RWPE1 (cell line): ENCODE measurements at regions not wholly inside any gene's neighbourhood (a gene's known extent, or its start where the extent isn't known, plus 50 kb on each side); places are given as distances from the start of the nearest gene placed in this dataset.

ENCODE experiments used
- CTCF ChIA-PET: fragments of 350-600 bp; sonication (Branson Sonifier 250); formaldehyde crosslinking; extraction: SDS; loops from one replicate; lab custom pipeline; 2021; lab: Yijun Ruan, JAX
- POLR2A ChIA-PET: fragments of 400-600 bp; formaldehyde crosslinking; extraction: SDS; loops from one replicate; lab custom pipeline; 2020; ENCODE audit warnings: antibody characterized with exemption; ENCODE audit not compliant: low non-redundant PET; lab: Yijun Ruan, JAX
- DNase-seq: peaks from one replicate; pipeline ENCODE4 v3.0.0; 2012; ENCODE audit warnings: low spot score
- H3K27ac ChIP-seq: fragments of 450-650 bp; 2 replicates; pipeline ENCODE4 v1.5.1; 2017
- TF ChIP-seq, protein P1 (sequence below): fragments of 450-650 bp; conservative IDR thresholded peaks from 2 replicates; pipeline ENCODE4 v1.5.1; 2017; ENCODE audit warnings: low read depth, mild to moderate bottlenecking

DNA sequence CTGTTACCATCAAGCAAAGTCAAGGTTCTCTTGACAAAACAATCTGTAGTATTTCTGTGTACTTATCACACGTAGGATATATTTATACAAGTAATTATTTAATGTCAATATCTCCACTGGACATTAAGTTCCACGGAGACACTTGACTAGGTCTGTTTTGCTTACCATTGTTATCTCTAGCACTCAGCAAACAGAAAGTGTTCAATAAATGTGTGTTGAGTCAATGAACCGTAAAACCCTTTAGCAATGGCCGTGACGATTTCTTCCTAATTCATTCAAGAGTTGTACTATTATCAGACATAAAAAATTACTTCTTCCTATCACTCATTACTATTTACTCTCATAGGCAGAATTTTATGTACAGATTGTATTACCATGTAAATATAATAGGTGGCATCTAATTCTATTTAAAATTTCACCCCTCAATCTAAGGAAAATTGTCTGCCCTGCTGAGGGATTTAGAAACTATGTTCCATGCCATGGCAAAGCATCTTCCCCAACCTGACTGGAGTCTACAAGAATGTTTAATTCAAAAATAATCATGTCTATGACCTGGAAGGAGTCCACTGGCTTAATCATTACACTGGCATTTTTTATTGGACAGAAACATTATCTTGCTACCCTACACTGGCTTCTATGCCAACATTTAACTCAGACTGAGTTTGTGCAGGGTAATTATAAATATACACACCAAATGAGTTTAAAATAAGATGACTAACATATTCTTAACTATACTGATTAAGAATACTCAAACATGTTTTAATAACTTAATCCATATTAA, 301.9 kb downstream of the ZEB2 start:
- ChIA-PET CTCF (no interaction called here), POLR2A (no interaction called here)
- TF ChIP-seq, protein P1, sequence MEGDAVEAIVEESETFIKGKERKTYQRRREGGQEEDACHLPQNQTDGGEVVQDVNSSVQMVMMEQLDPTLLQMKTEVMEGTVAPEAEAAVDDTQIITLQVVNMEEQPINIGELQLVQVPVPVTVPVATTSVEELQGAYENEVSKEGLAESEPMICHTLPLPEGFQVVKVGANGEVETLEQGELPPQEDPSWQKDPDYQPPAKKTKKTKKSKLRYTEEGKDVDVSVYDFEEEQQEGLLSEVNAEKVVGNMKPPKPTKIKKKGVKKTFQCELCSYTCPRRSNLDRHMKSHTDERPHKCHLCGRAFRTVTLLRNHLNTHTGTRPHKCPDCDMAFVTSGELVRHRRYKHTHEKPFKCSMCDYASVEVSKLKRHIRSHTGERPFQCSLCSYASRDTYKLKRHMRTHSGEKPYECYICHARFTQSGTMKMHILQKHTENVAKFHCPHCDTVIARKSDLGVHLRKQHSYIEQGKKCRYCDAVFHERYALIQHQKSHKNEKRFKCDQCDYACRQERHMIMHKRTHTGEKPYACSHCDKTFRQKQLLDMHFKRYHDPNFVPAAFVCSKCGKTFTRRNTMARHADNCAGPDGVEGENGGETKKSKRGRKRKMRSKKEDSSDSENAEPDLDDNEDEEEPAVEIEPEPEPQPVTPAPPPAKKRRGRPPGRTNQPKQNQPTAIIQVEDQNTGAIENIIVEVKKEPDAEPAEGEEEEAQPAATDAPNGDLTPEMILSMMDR: no peak
- DNase-seq: no peak
- no peak overlapping the region for H3K27ac ChIP-seq

DNA sequence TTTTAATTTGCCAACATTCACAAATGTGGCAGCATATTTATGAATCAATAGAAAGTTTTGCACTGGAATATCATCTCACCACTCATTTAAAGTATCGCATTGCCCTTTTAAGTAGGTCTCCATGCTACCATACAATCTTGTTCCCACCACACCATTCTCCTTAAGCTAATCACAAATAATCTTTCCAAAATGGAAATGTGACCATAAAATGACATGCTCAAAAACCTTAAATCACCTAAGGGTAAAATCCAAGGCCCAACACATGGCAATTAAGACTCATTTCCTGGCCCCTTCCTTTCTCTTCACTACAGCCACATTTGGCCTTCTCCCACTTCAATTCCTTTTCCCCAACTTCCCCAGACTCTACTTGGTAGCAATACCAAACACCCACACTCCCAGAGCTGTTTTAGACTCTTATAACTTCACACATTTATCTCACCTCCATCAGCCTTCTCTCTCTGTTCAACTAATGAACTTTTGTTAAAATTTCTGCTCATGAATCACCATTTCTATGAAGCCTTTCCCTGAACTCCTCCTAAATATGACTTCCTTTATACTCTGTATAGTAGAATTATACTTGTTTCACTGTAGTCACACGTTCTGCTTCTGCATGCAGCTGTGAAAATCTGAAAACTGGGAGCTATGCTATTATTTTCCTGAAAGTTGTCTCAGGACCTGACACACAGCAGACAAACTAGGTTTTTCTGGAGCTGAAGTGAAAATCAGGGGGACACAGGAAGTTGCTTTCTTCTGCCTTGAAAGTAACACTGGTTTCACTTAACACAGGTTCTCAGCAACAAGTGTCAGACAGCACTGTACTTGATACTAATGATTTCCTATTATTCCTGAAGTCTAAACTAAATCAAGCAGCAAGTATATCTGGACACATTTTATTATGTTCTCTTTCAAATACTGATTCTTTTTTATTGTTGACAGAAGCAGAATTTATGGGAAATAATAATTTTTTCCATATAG, 303.9 kb downstream of the ZEB2 start:
- no peak for DNase-seq
- TF ChIP-seq, protein P1: no peak
- ChIA-PET POLR2A (no interaction called here), CTCF (no interaction called here)
- H3K27ac ChIP-seq: no peak overlapping the region

DNA sequence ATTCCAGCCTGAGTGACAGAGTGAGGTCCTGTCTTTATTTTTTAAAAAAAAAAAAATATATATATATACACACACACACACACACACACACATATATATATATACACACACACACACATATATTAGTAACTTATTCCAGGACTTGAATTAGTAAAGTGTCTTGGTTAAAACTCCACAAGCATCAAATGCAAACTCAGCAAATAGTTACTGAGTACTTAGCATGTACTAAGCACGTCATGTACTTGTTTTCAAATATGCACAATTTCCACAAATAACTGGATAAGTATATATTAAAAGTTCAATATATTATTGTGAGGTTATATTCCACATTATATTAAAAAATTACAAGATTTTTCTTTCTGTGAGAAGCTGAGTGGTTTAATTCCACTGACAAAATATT, 304.7 kb downstream of the ZEB2 start:
- DNase-seq: no peak
- POLR2A ChIA-PET: no interaction called here
- CTCF ChIA-PET: no interaction called here
- H3K27ac ChIP-seq: no peak overlapping the region
- TF ChIP-seq, protein P1: no peak

DNA sequence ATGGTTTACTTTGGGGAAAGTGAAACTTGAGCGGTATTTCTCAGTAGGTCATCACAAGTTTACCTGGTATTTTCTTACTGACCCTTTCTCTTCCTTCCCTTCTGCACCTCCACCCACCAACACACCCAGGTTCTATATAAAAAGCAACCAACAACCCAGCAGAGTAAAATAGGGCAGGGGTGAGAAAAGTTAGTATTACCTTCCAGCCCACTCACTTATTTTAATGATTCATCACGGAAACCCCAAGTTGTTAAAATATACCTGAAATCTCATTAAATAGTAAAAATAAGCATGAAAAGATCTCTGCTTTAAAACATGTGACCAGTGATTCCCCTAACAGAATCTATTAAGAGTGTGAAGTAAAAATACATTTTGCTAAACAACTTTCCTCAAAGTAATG, 306.1 kb downstream of the ZEB2 start:
- no peak overlapping the region for H3K27ac ChIP-seq
- ChIA-PET POLR2A (no interaction called here), CTCF (no interaction called here)
- no peak for DNase-seq
- TF ChIP-seq, protein P1: no peak

DNA sequence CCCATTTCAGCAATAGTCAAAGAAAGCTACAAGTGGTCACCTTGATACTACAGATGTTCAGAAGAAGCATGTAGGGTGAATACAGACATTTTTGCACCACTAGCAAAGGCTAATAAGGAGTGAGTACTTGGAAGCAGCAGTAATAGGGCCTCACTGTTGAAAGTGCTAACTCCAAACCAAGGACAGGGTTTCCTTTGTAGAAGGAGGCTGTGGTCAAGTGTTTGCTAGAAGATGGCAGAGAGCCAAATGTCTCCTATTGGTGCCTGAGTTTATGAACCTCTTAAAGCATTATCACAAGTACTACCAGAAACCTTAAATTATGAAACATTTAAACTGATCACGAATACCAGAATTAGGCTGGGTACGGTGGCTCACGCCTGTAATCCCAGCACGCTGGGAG, 308.1 kb downstream of the ZEB2 start:
- ChIA-PET POLR2A (no interaction called here), CTCF (no interaction called here)
- DNase-seq: no peak
- TF ChIP-seq, protein P1: no peak
- no peak overlapping the region for H3K27ac ChIP-seq

DNA sequence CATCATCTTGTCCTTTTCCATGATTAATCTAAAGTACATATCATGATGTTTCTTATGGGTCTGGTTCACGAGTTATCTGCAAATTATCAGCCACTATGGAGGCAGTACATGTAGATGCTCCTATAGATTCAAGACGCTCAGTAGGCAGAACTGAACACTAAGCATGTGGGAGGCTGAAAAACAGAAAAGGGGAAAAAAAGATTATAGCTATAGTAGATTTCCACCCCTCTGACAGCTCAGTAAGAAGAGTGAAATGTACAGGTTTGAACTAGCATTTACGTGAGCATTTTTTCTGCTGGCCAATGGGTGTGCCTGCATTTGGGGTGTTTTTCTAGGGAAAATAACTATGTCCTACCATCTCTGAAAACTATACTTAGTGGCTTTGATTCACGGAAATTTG, 308.9 kb downstream of the ZEB2 start:
- no peak overlapping the region for H3K27ac ChIP-seq
- CTCF ChIA-PET: no interaction called here
- no peak for DNase-seq
- TF ChIP-seq, protein P1: no peak
- POLR2A ChIA-PET: interaction anchor here (0.6 kb wide), 1 partner anchor 334 kb away, joined by 6 read pairs; no protein-coding TSS in a partner anchor
